ENCODE measurements at regions not wholly inside any gene's neighbourhood (a gene's known extent, or its start where the extent isn't known, plus 50 kb on each side); places are given as distances from the start of the nearest gene placed in this dataset.

DNA sequence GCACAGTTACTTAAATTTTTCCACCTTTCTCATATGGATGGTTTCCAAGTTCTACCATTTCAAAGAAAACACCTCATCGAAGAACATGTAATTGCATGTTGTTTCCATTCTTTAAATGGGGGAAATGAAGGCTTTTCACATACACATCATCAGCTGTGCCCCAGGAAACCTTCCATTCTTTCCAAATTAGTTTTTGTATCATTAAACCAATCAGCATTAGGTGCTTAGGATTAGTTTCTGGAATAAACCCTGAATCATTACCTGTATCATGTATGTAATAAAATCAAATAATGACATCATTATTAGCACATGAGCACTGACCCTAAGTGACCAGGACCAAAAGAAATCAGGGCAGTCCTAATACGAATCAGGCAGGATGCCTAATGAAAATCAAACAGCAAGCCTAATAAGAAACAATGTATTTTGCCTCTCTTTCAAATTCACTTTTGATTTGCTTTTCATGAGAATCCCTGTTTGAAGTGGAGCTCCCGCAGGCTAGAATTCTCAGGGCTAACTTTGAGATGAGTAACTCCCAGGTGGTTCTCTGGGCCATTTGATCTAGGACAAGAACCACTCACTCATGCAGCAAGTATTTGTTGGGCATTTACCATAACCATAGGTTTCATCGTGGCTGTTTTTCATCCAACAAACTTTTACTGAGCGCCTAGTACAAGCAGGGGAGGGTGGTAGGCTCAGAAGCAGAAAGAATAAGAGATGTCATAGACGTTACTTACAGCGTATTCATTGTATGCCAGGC lies 89.2 kb downstream of the MZT1 start:
- Histone ChIP-seq H3F3A (ENCODE audit: low read length, unreplicated experiment) (no peaks in the 10 kb centered on the region), H2AFZ (ENCODE audit: low read length) (no peak overlapping the region), H3K4me3 (ENCODE audit: low read length) (no peak overlapping the region), H3K4me2 (ENCODE audit: low read length) (no peak overlapping the region), H3K36me3 (ENCODE audit: low read depth, low read length) (no peaks in the 10 kb centered on the region), H3K9me3 (ENCODE audit: low read length) (no peaks in the 10 kb centered on the region), H3K9me2 (replicated peaks; ENCODE audit: low read length) (no peaks in the 10 kb centered on the region), H4K20me1 (ENCODE audit: low read length) (no peaks in the 10 kb centered on the region), H3K79me2 (ENCODE audit: low read length) (no peaks in the 10 kb centered on the region), H3K27me3 (ENCODE audit: low read length) (no peaks in the 10 kb centered on the region), H3K27ac (ENCODE audit: low read length) (no peak overlapping the region), H3K9ac (ENCODE audit: low read length) (no peak overlapping the region), H3K4me1 (ENCODE audit: insufficient read depth, low read length) (no peaks in the 10 kb centered on the region)
- no peak; the same call in 1 of the 2 replicates for ATAC-seq
- CTCF ChIA-PET: no interaction called here
- no TSS peak for BruUV-seq (replicated peaks)
- POLR2A ChIA-PET (ENCODE audit: unreplicated experiment): interaction anchor here (0.7 kb wide), 1 partner anchor 102 kb away, joined by 6 read pairs; no protein-coding TSS in a partner anchor
- DNase-seq: peak; percentile 29
- TF ChIP-seq EZH2 (IDR thresholded peaks at IDR 0.05; ENCODE audit: low read length, unreplicated experiment): no peak
- TF ChIP-seq, protein P1, sequence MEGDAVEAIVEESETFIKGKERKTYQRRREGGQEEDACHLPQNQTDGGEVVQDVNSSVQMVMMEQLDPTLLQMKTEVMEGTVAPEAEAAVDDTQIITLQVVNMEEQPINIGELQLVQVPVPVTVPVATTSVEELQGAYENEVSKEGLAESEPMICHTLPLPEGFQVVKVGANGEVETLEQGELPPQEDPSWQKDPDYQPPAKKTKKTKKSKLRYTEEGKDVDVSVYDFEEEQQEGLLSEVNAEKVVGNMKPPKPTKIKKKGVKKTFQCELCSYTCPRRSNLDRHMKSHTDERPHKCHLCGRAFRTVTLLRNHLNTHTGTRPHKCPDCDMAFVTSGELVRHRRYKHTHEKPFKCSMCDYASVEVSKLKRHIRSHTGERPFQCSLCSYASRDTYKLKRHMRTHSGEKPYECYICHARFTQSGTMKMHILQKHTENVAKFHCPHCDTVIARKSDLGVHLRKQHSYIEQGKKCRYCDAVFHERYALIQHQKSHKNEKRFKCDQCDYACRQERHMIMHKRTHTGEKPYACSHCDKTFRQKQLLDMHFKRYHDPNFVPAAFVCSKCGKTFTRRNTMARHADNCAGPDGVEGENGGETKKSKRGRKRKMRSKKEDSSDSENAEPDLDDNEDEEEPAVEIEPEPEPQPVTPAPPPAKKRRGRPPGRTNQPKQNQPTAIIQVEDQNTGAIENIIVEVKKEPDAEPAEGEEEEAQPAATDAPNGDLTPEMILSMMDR (conservative IDR thresholded peaks at IDR 0.05; ENCODE audit: low read depth, low read length): no peak
- no peak for TF ChIP-seq EZH2phosphoT487 (IDR thresholded peaks at IDR 0.05; ENCODE audit: borderline replicate concordance, low read length)
- intact Hi-C loops (cut with micrococcal nuclease): no loop called here

DNA sequence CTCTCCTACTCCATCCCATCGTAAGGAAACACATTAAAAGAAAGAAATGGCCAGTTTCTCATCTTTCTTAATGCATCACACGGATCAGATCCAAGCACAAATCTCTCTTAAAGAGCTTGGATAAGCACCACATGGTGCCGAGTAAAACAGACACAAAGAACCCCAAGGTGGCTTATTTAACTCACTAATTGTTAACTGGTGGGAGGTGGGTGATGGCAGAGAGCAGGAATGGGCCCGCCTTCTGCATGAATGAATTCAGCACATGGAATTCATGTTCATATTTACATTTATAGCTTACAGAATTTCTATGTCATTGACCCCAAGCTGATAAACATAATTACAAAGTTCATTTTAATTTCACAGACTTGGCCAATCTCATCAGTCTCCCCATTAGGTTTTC lies 89.9 kb downstream of the MZT1 start:
- no peaks in the 10 kb centered on the region for H3K36me3 ChIP-seq (ENCODE audit: low read depth, low read length)
- no peak for DNase-seq
- ChIA-PET CTCF (no interaction called here), POLR2A (ENCODE audit: unreplicated experiment) (interaction anchor here (0.7 kb wide), 1 partner anchor 101 kb away, joined by 6 read pairs; no protein-coding TSS in a partner anchor)
- no peaks in the 10 kb centered on the region for H3F3A ChIP-seq (ENCODE audit: low read length, unreplicated experiment)
- no peaks in the 10 kb centered on the region for H3K79me2 ChIP-seq (ENCODE audit: low read length)
- TF ChIP-seq EZH2 (IDR thresholded peaks at IDR 0.05; ENCODE audit: low read length, unreplicated experiment) (no peak), EZH2phosphoT487 (IDR thresholded peaks at IDR 0.05; ENCODE audit: borderline replicate concordance, low read length) (no peak)
- TF ChIP-seq, protein P1 (conservative IDR thresholded peaks at IDR 0.05; ENCODE audit: low read depth, low read length): no peak
- intact Hi-C loops (cut with micrococcal nuclease): no loop called here
- ATAC-seq: no peak
- H3K27ac ChIP-seq (ENCODE audit: low read length): no peak overlapping the region
- no peak overlapping the region for H3K4me2 ChIP-seq (ENCODE audit: low read length)
- H3K9me3 ChIP-seq (ENCODE audit: low read length): no peaks in the 10 kb centered on the region
- no TSS peak for BruUV-seq (replicated peaks)
- H3K9ac ChIP-seq (ENCODE audit: low read length): no peak overlapping the region
- H4K20me1 ChIP-seq (ENCODE audit: low read length): no peaks in the 10 kb centered on the region
- no peak overlapping the region for H3K4me3 ChIP-seq (ENCODE audit: low read length)
- no peak overlapping the region for H2AFZ ChIP-seq (ENCODE audit: low read length)
- H3K9me2 ChIP-seq (replicated peaks; ENCODE audit: low read length): no peaks in the 10 kb centered on the region
- no peaks in the 10 kb centered on the region for H3K27me3 ChIP-seq (ENCODE audit: low read length)
- no peaks in the 10 kb centered on the region for H3K4me1 ChIP-seq (ENCODE audit: insufficient read depth, low read length)

DNA sequence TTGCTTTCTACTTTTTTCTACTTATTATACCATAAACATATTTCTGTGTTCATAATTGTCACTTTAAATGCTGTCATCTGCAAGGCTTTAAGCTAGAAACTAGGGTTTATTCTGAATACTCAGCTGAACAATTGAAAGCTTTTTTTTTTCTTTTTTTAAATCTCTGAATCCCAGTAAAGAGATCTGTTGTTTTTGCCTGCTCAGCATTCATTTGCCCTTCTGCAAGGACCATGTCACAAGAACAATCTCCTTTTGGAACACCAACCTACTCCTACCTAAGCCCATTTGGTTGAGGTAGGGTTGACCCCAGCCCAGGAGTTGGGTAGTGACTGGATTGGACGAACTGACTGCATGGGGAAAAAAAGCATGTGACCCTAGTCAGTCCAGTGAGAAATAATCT lies 92.6 kb downstream of the MZT1 start:
- H3K4me1 ChIP-seq (ENCODE audit: insufficient read depth, low read length): no peaks in the 10 kb centered on the region
- TF ChIP-seq EZH2phosphoT487 (IDR thresholded peaks at IDR 0.05; ENCODE audit: borderline replicate concordance, low read length) (no peak), EZH2 (IDR thresholded peaks at IDR 0.05; ENCODE audit: low read length, unreplicated experiment) (no peak)
- TF ChIP-seq, protein P1 (conservative IDR thresholded peaks at IDR 0.05; ENCODE audit: low read depth, low read length): no peak
- H3K27me3 ChIP-seq (ENCODE audit: low read length): no peaks in the 10 kb centered on the region
- intact Hi-C loops (cut with micrococcal nuclease): no loop called here
- H3K9ac ChIP-seq (ENCODE audit: low read length): no peak overlapping the region
- no peaks in the 10 kb centered on the region for H4K20me1 ChIP-seq (ENCODE audit: low read length)
- CTCF ChIA-PET: interaction anchor here (0.7 kb wide), 1 partner anchor 1673 kb away, joined by 3 read pairs; no protein-coding TSS in a partner anchor
- H3K27ac ChIP-seq (ENCODE audit: low read length): no peak overlapping the region
- POLR2A ChIA-PET (ENCODE audit: unreplicated experiment): interaction anchor here (0.6 kb wide), 2 partner anchors 33 to 67 kb away, joined by 3 to 4 read pairs; no protein-coding TSS in a partner anchor
- H3K4me3 ChIP-seq (ENCODE audit: low read length): no peak overlapping the region
- no peak for ATAC-seq
- no peaks in the 10 kb centered on the region for H3K9me3 ChIP-seq (ENCODE audit: low read length)
- BruUV-seq (replicated peaks): no TSS peak
- no peaks in the 10 kb centered on the region for H3K79me2 ChIP-seq (ENCODE audit: low read length)
- DNase-seq: no peak
- H3K36me3 ChIP-seq (ENCODE audit: low read depth, low read length): no peaks in the 10 kb centered on the region
- H3F3A ChIP-seq (ENCODE audit: low read length, unreplicated experiment): no peaks in the 10 kb centered on the region
- H3K9me2 ChIP-seq (replicated peaks; ENCODE audit: low read length): no peaks in the 10 kb centered on the region
- H3K4me2 ChIP-seq (ENCODE audit: low read length): no peak overlapping the region
- no peak overlapping the region for H2AFZ ChIP-seq (ENCODE audit: low read length)
